H9 (cell line): ENCODE measurements at regions not wholly inside any gene's neighbourhood (a gene's known extent, or its start where the extent isn't known, plus 50 kb on each side); places are given as distances from the start of the nearest gene placed in this dataset.

Source experiments
- DNase-seq: peaks from one replicate; pipeline ENCODE4 v3.0.0-alpha.2; 2017
- H2AFZ ChIP-seq: one replicate; pipeline ENCODE4 v1.6.1; 2013; ENCODE audit warnings: mild to moderate bottlenecking, low read length, control low read depth, moderate library complexity
- H2AK5ac ChIP-seq: 2 replicates; pipeline ENCODE4 v1.6.1; 2013; ENCODE audit warnings: low read length, control low read depth, mixed read lengths; ENCODE audit not compliant: insufficient read length
- H2BK120ac ChIP-seq: one replicate; pipeline ENCODE4 v1.6.1; 2013; ENCODE audit warnings: low read depth, mild to moderate bottlenecking, low read length, control low read depth, inconsistent platforms; ENCODE audit not compliant: poor library complexity, severe bottlenecking
- H2BK12ac ChIP-seq: 2 replicates; pipeline ENCODE4 v1.6.1; 2013; ENCODE audit warnings: low read length, control low read depth, mixed read lengths, low read depth; ENCODE audit not compliant: insufficient read length
- H2BK15ac ChIP-seq: 2 replicates; pipeline ENCODE4 v1.6.1; 2013; ENCODE audit warnings: low read depth, low read length, control low read depth
- H2BK20ac ChIP-seq: one replicate; pipeline ENCODE4 v1.6.1; 2013; ENCODE audit warnings: low read depth, mild to moderate bottlenecking, low read length, control low read depth, inconsistent platforms; ENCODE audit not compliant: poor library complexity, severe bottlenecking
- H2BK5ac ChIP-seq: 2 replicates; pipeline ENCODE4 v1.6.1; 2013; ENCODE audit warnings: low read length, control low read depth, mixed read lengths; ENCODE audit not compliant: insufficient read length
- H3K14ac ChIP-seq: 2 replicates; pipeline ENCODE4 v1.6.1; 2013; ENCODE audit warnings: low read length, control low read depth; ENCODE audit not compliant: insufficient read depth
- H3K18ac ChIP-seq: 2 replicates; pipeline ENCODE4 v1.6.1; 2013; ENCODE audit warnings: low read depth, mild to moderate bottlenecking, mixed read lengths, low read length, control low read depth; ENCODE audit not compliant: insufficient read length
- H3K23ac ChIP-seq: 2 replicates; pipeline ENCODE4 v1.6.1; 2013; ENCODE audit warnings: low read length, control low read depth, mixed read lengths, low read depth; ENCODE audit not compliant: insufficient read length
- H3K23me2 ChIP-seq: 2 replicates; pipeline ENCODE4 v1.6.1; 2013; ENCODE audit warnings: low read depth, mild to moderate bottlenecking, mixed read lengths, low read length, control low read depth; ENCODE audit not compliant: insufficient read length, poor library complexity, severe bottlenecking
- H3K27ac ChIP-seq: 2 replicates; pipeline ENCODE4 v1.5.1; 2013; ENCODE audit warnings: low read length, control low read depth, mixed read lengths, low read depth; ENCODE audit not compliant: insufficient read length
- H3K27me3 ChIP-seq: 2 replicates; pipeline ENCODE4 v1.6.1; 2013; ENCODE audit warnings: low read length, control low read depth, inconsistent platforms; ENCODE audit not compliant: insufficient read depth
- H3K4ac ChIP-seq: 2 replicates; pipeline ENCODE4 v1.6.1; 2013; ENCODE audit warnings: low read depth, mild to moderate bottlenecking, control low read depth, inconsistent platforms, low read length, moderate library complexity
- H3K4me1 ChIP-seq: 2 replicates; pipeline ENCODE4 v1.6.1; 2013; ENCODE audit warnings: low read length, control low read depth, inconsistent platforms; ENCODE audit not compliant: insufficient read depth
- H3K4me2 ChIP-seq: 2 replicates; pipeline ENCODE4 v1.6.1; 2013; ENCODE audit warnings: low read length, control low read depth, mixed read lengths; ENCODE audit not compliant: insufficient read length, insufficient read depth
- H3K56ac ChIP-seq: 2 replicates; pipeline ENCODE4 v1.6.1; 2013; ENCODE audit warnings: low read depth, mild to moderate bottlenecking, mixed read lengths, low read length, control low read depth; ENCODE audit not compliant: insufficient read length
- H3K79me1 ChIP-seq: 2 replicates; pipeline ENCODE4 v1.6.1; 2013; ENCODE audit warnings: low read depth, mild to moderate bottlenecking, moderate library complexity, low read length, control low read depth, inconsistent platforms; ENCODE audit not compliant: insufficient read depth, poor library complexity, severe bottlenecking
- H3K79me2 ChIP-seq: 2 replicates; pipeline ENCODE4 v1.6.1; 2013; ENCODE audit warnings: low read length, control low read depth, inconsistent platforms; ENCODE audit not compliant: insufficient read depth
- H3K9ac ChIP-seq: 2 replicates; pipeline ENCODE4 v1.6.1; 2013; ENCODE audit warnings: low read length, control low read depth, mixed read lengths; ENCODE audit not compliant: insufficient read length; ENCODE audit errors: extremely low read depth
- H3K9me3 ChIP-seq: one replicate; pipeline ENCODE4 v1.6.1; 2013; ENCODE audit warnings: low read depth, low read length, inconsistent platforms; ENCODE audit not compliant: control insufficient read depth
- H3T11ph ChIP-seq: one replicate; pipeline ENCODE4 v1.6.1; 2013; ENCODE audit warnings: mild to moderate bottlenecking, low read length, control low read depth, inconsistent platforms
- H4K20me1 ChIP-seq: one replicate; pipeline ENCODE4 v1.6.1; 2013; ENCODE audit not compliant: control insufficient read depth, insufficient read length, insufficient read depth
- H4K5ac ChIP-seq: 2 replicates; pipeline ENCODE4 v1.6.1; 2013; ENCODE audit warnings: low read depth, mild to moderate bottlenecking, mixed read lengths, low read length, control low read depth; ENCODE audit not compliant: insufficient read length
- H4K8ac ChIP-seq: replicated peaks from 2 replicates; pipeline ENCODE4 v1.6.1; 2013; ENCODE audit warnings: low read length, control low read depth, mixed read lengths, low read depth; ENCODE audit not compliant: insufficient read length
- H4K91ac ChIP-seq: 2 replicates; pipeline ENCODE4 v1.6.1; 2013; ENCODE audit warnings: low read depth, mild to moderate bottlenecking, moderate library complexity, mixed read lengths, low read length, control low read depth; ENCODE audit not compliant: insufficient read length
- H3K27ac Mint-ChIP-seq, 3 experiments: 2 replicates in 2 of 3; 3 replicates in 1 of 3; pipeline ENCODE4 v1.8.0; 2020 to 2021; ENCODE audit warnings: mixed read lengths in 3 of 3, mild to moderate bottlenecking in 1 of 3, moderate library complexity in 1 of 3
- H3K27me3 Mint-ChIP-seq: 2 replicates; pipeline ENCODE4 v1.8.0; 2021; ENCODE audit warnings: low read depth, mild to moderate bottlenecking, moderate library complexity, mixed read lengths
- H3K36me3 Mint-ChIP-seq, 3 experiments: 2 replicates in 2 of 3; 3 replicates in 1 of 3; pipeline ENCODE4 v1.8.0; 2020 to 2021; ENCODE audit warnings: low read depth in 3 of 3, mixed read lengths in 3 of 3; ENCODE audit not compliant: insufficient read depth in 1 of 3
- H3K4me1 Mint-ChIP-seq, 2 experiments: 2 replicates each; pipeline ENCODE4 v1.8.0; 2020; ENCODE audit warnings: mixed read lengths in 2 of 2
- H3K4me3 Mint-ChIP-seq, 2 experiments: 2 replicates in 1 of 2; 3 replicates in 1 of 2; pipeline ENCODE4 v1.8.0; 2020 to 2021; ENCODE audit warnings: mild to moderate bottlenecking in 2 of 2, mixed read lengths in 2 of 2, moderate library complexity in 1 of 2
- H3K9me3 Mint-ChIP-seq, 2 experiments: 2 replicates in 1 of 2; 3 replicates in 1 of 2; pipeline ENCODE4 v1.8.0; 2020; ENCODE audit warnings: mild to moderate bottlenecking in 2 of 2, mixed read lengths in 2 of 2, moderate library complexity in 1 of 2
- CTCF ChIP-seq: fragments of 200-600 bp; sonication (generic); conservative IDR thresholded peaks from 3 replicates; pipeline ENCODE4 v1.8.0; 2021; ENCODE audit warnings: antibody characterized with exemption, mild to moderate bottlenecking
- WGBS: extraction: QIAGEN DNeasy Blood & Tissue Kit; methylation state at CpG from one replicate; pipeline ENCODE4 v1.1.7; 2013; ENCODE audit warnings: missing lambda C conversion rate, low lambda C conversion rate, mixed read lengths; ENCODE audit not compliant: insufficient read length; ENCODE audit errors: extremely low coverage; 5-methylcytosine and 5-hydroxymethylcytosine counted together

- Histone ChIP-seq H3K23ac (no peak overlapping the region), H2BK5ac (no peak overlapping the region), H4K91ac (no peak overlapping the region), H3K79me2 (no peaks in the 10 kb centered on the region), H3K9me3 (no peaks in the 10 kb centered on the region), H3K4ac (no peak overlapping the region), H3K79me1 (no peaks in the 10 kb centered on the region), H3K9ac (no peak overlapping the region), H3T11ph (no peak overlapping the region), H2BK20ac (no peak overlapping the region), H3K14ac (0 out of 2 replicates have a peak overlapping the region, but pooled peaks have one; percentile 14), H3K18ac (no peak overlapping the region), H3K56ac (no peak overlapping the region), H4K5ac (no peak overlapping the region), H2BK12ac (no peak overlapping the region), H2AK5ac (no peak overlapping the region), H2AFZ (no peak overlapping the region), H3K27ac (no peak overlapping the region), H4K8ac (no peak overlapping the region), H2BK15ac (no peak overlapping the region), H3K23me2 (no peaks in the 10 kb centered on the region), H3K4me1 (no peaks in the 10 kb centered on the region), H4K20me1 (no peaks in the 10 kb centered on the region), H3K27me3 (no peaks in the 10 kb centered on the region), H3K4me2 (no peak overlapping the region), H2BK120ac (no peak overlapping the region)
- DNase-seq = no peak
- H3K9me3 Mint-ChIP-seq = no peaks in the 10 kb centered on the region; a peak in 1 of 5 replicates
- no CpG with 5 or more reads among the region's 15 CpGs for WGBS
- no peak for TF ChIP-seq CTCF
- H3K27ac Mint-ChIP-seq = 0 out of 7 replicates have a peak overlapping the region, but pooled peaks of 1 of the 3 experiments have one; percentile 13
- no peaks in the 10 kb centered on the region for H3K4me1 Mint-ChIP-seq
- H3K27me3 Mint-ChIP-seq = peaks cover 4% of the 10 kb centered on the region
- H3K36me3 Mint-ChIP-seq = no peaks in the 10 kb centered on the region
- H3K4me3 Mint-ChIP-seq = no peak overlapping the region
Measured at GRCh38 chr11:62069986-62070919, 53.6 kb upstream of the INCENP start.
